Activated naive CD8-positive, alpha-beta T cell treated with anti-CD3 and anti-CD28 coated beads, Interleukin-2, amount 50 U/mL, for 24 hours (primary cell): ENCODE measurements at regions not wholly inside any gene's neighbourhood (a gene's known extent, or its start where the extent isn't known, plus 50 kb on each side); places are given as distances from the start of the nearest gene placed in this dataset.

Experiments
- ATAC-seq: fragments of 150-1000 bp; cut with Tn5 transposase; one replicate; pipeline ENCODE4 v1.10.0; 2021
- DNase-seq: peaks from one replicate; pipeline ENCODE4 v3.0.0; 2021
- H3K27ac Mint-ChIP-seq: one replicate; pipeline ENCODE4 v1.8.0; 2021; ENCODE audit warnings: mild to moderate bottlenecking, mixed read lengths
- H3K27me3 Mint-ChIP-seq: one replicate; pipeline ENCODE4 v1.8.0; 2021; ENCODE audit warnings: mixed read lengths
- H3K36me3 Mint-ChIP-seq: one replicate; pipeline ENCODE4 v1.8.0; 2021; ENCODE audit warnings: low read depth, mixed read lengths
- H3K4me1 Mint-ChIP-seq: one replicate; pipeline ENCODE4 v1.8.0; 2021; ENCODE audit warnings: mixed read lengths
- H3K4me3 Mint-ChIP-seq: one replicate; pipeline ENCODE4 v1.8.0; 2021; ENCODE audit warnings: mild to moderate bottlenecking, moderate library complexity, mixed read lengths
- H3K9me3 Mint-ChIP-seq: one replicate; pipeline ENCODE4 v1.8.0; 2021; ENCODE audit warnings: mixed read lengths

- H3K4me1 Mint-ChIP-seq, result no peaks in the 10 kb centered on the region
- H3K27ac Mint-ChIP-seq, result no peak overlapping the region
- H3K4me3 Mint-ChIP-seq, result no peak overlapping the region
- H3K9me3 Mint-ChIP-seq, result no peaks in the 10 kb centered on the region
- H3K27me3 Mint-ChIP-seq, result peaks cover 4% of the 10 kb centered on the region
- DNase-seq (no peak), ATAC-seq (no peak)
- H3K36me3 Mint-ChIP-seq, result no peaks in the 10 kb centered on the region
Measured at GRCh38 chr11:115774756-115775155, 270.5 kb upstream of the CADM1 start.

GRCh38 chr11:115769891-115770290 is 265.7 kb upstream of the CADM1 start:
- no peak overlapping the region for H3K27ac Mint-ChIP-seq
- no peaks in the 10 kb centered on the region for H3K36me3 Mint-ChIP-seq
- no peak for DNase-seq
- ATAC-seq, result no peak
- no peaks in the 10 kb centered on the region for H3K4me1 Mint-ChIP-seq
- H3K4me3 Mint-ChIP-seq, result no peak overlapping the region
- H3K27me3 Mint-ChIP-seq, result no peaks in the 10 kb centered on the region
- no peaks in the 10 kb centered on the region for H3K9me3 Mint-ChIP-seq

- Mint-ChIP-seq H3K27ac (no peak overlapping the region), H3K9me3 (no peaks in the 10 kb centered on the region), H3K4me3 (no peak overlapping the region), H3K27me3 (no peaks in the 10 kb centered on the region), H3K4me1 (no peaks in the 10 kb centered on the region), H3K36me3 (no peaks in the 10 kb centered on the region)
- DNase-seq (no peak), ATAC-seq (no peak)
Measured at GRCh38 chr11:115767883-115768282, 263.7 kb upstream of the CADM1 start.

- DNase-seq (no peak), ATAC-seq (no peak)
- no peaks in the 10 kb centered on the region for H3K4me1 Mint-ChIP-seq
- H3K27ac Mint-ChIP-seq, result no peak overlapping the region
- no peaks in the 10 kb centered on the region for H3K36me3 Mint-ChIP-seq
- no peaks in the 10 kb centered on the region for H3K9me3 Mint-ChIP-seq
- peaks cover 2% of the 10 kb centered on the region for H3K27me3 Mint-ChIP-seq
- no peak overlapping the region for H3K4me3 Mint-ChIP-seq
Measured at GRCh38 chr11:115767047-115767802, 263.0 kb upstream of the CADM1 start.

DNA sequence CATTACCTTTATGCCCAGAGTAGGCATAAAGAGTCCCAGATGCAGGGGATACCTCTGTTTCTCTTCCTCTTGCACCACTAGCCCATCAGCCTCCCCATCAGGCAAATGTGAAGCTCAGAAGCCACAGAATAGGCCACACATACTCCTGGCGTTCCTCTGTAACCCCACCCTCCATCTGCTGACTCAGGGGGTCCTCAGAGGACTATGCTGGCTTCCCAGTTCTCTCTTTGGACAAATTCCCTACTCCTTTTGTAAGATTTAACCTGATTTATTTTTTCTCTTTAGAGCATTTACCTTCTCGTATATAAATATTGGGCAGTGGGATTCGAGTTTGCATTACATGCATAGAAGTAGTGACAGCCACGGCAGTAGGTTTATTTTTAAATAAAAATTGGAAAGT is 262.3 kb upstream of the CADM1 start:
- peaks cover 2% of the 10 kb centered on the region for H3K27me3 Mint-ChIP-seq
- H3K4me1 Mint-ChIP-seq, result no peaks in the 10 kb centered on the region
- no peak for ATAC-seq
- H3K27ac Mint-ChIP-seq, result no peak overlapping the region
- DNase-seq, result no peak
- no peaks in the 10 kb centered on the region for H3K36me3 Mint-ChIP-seq
- H3K9me3 Mint-ChIP-seq, result no peaks in the 10 kb centered on the region
- no peak overlapping the region for H3K4me3 Mint-ChIP-seq

DNA sequence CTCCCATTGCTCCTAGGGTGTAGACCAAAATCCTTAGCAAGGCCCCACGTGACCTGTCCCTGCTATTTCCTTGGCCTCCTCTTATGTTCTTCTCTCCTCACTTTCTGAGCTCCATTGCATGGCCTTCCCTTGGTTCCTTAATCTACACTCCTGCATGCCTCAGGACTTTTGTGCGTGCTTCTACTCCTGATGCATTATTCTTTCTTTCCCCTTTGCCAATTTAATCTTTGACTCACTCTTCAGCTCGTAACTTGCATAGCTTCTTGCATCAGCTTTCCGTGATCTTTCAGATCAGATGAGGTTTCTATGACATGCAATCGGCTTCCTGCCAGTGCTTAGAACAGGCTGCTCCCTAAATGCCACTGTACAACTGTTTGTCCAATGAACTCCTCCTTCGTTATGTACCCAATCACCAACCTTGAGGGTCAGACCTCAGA is 261.6 kb upstream of the CADM1 start:
- Mint-ChIP-seq H3K4me1 (no peaks in the 10 kb centered on the region), H3K4me3 (no peak overlapping the region), H3K27me3 (peaks cover 7% of the 10 kb centered on the region), H3K9me3 (no peaks in the 10 kb centered on the region), H3K27ac (no peak overlapping the region), H3K36me3 (no peaks in the 10 kb centered on the region)
- DNase-seq (no peak), ATAC-seq (no peak)

DNA sequence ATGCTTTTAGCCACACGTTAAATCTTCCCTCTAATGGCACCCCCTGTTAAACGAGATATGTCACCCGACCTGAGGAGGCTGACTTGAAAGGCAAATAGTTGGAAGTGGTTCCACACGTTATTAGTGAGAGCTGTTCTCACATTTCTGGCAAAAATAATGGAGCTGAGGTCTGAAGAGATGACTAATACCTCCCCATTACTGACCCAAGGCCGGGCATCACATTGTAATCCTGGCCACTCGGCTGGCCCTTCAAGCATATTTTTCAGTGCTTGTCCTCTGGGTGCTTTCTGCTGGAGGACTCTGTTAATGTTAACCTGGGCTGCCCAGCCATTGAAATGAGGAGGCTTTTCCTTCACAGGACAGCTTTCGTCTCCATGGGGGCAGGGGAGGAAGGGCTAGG is 260.0 kb upstream of the CADM1 start:
- no peak for DNase-seq
- H3K27ac Mint-ChIP-seq, result no peak overlapping the region

DNA sequence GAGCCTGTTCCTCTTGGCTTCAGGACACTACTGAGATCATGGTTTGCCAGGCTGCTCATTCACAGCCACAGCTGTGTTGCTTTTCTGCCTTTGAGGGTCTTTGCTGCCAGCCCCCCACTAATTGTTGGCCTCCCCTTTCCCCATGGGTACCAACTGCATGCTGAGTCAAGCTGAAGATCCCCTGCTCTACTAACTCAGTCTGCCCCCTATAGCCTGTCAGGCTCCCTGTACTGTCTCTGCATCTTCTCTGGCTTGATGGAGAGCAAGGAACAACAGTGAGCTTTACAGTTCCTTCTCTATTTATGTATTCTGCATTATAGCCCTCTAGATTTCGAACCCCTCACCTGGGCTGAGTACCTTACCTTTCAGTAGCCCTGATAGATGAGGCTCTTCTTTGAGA is 257.6 kb upstream of the CADM1 start:
- no peak for ATAC-seq
- no peak overlapping the region for H3K27ac Mint-ChIP-seq
- H3K36me3 Mint-ChIP-seq, result no peaks in the 10 kb centered on the region
- no peaks in the 10 kb centered on the region for H3K4me1 Mint-ChIP-seq
- H3K9me3 Mint-ChIP-seq, result no peaks in the 10 kb centered on the region
- peaks cover 35% of the 10 kb centered on the region for H3K27me3 Mint-ChIP-seq
- DNase-seq, result no peak
- H3K4me3 Mint-ChIP-seq, result no peak overlapping the region

More for the DNA sequence above, 260.0 kb upstream of the CADM1 start:
- ATAC-seq, result no peak
- Mint-ChIP-seq H3K36me3 (no peaks in the 10 kb centered on the region), H3K4me3 (no peak overlapping the region), H3K9me3 (no peaks in the 10 kb centered on the region), H3K27me3 (peaks cover 16% of the 10 kb centered on the region), H3K4me1 (no peaks in the 10 kb centered on the region)

DNA sequence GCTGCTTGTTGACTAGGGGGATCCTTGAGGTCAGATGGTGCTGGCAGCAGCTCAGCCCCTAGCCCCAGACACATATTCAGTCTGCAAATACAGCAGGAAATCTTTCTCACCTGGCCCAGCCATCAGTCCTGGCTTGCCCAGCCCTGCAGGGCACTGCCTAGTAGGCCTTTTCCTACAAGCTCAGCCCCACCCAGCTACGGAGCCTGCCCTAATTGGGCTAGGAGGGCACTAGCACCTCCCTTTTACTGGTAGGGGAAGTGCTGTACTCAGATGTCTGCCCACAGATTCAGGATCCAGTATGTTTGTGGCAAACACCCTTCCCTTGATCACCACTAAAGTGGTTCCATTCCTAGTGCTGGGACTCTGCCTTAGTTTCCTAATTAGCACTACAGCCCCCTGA is 257.1 kb upstream of the CADM1 start:
- Mint-ChIP-seq H3K36me3 (no peaks in the 10 kb centered on the region), H3K27me3 (peaks cover 38% of the 10 kb centered on the region), H3K27ac (no peak overlapping the region), H3K4me3 (no peak overlapping the region), H3K4me1 (no peaks in the 10 kb centered on the region), H3K9me3 (no peaks in the 10 kb centered on the region)
- ATAC-seq (no peak), DNase-seq (no peak)

DNA sequence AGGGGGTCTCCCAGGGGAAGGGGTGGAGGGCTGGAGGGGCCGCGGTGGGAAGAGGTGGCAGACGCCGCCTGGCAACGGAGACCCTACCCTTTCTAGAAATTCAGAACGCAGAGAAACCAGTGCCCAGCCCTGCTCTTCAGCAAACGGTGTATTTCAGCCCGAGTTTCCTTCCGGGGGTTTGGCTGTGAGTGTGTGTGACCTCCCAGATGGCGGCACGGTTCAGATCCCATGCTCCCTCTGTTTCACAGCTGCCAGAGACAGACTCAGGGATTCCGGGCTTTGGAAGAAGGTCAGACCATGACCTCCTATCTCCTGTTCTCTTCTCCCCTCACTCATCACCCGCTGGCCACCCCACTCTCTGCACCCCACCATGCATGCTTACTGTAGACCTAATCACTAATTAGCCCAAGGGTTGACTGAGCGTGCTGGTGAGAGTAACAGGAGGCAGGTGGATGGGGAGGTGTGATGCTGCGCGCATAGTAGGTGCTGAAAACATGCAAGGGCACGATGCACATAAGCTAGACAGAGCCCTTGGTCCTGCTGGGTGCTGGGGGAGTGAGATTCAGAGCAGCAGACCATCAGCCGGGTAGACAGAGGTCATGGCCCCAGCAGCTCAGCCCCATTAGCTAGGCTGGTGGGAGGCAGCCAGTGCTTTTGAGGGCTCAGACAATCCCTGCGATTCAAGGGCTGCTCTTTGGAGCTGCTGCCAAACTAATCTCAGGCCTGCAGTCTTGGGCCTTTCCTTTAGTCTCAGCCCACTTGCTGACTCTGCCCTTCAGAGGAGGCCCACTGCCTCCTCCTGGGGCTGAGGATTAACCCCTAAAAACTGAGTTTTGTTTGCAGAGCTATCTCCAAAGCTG is 256.5 kb upstream of the CADM1 start:
- H3K4me1 Mint-ChIP-seq, result no peaks in the 10 kb centered on the region
- no peaks in the 10 kb centered on the region for H3K9me3 Mint-ChIP-seq
- H3K27ac Mint-ChIP-seq, result no peak overlapping the region
- no peak for DNase-seq
- ATAC-seq, result no peak
- peaks cover 38% of the 10 kb centered on the region for H3K27me3 Mint-ChIP-seq
- H3K4me3 Mint-ChIP-seq, result no peak overlapping the region
- no peaks in the 10 kb centered on the region for H3K36me3 Mint-ChIP-seq

DNA sequence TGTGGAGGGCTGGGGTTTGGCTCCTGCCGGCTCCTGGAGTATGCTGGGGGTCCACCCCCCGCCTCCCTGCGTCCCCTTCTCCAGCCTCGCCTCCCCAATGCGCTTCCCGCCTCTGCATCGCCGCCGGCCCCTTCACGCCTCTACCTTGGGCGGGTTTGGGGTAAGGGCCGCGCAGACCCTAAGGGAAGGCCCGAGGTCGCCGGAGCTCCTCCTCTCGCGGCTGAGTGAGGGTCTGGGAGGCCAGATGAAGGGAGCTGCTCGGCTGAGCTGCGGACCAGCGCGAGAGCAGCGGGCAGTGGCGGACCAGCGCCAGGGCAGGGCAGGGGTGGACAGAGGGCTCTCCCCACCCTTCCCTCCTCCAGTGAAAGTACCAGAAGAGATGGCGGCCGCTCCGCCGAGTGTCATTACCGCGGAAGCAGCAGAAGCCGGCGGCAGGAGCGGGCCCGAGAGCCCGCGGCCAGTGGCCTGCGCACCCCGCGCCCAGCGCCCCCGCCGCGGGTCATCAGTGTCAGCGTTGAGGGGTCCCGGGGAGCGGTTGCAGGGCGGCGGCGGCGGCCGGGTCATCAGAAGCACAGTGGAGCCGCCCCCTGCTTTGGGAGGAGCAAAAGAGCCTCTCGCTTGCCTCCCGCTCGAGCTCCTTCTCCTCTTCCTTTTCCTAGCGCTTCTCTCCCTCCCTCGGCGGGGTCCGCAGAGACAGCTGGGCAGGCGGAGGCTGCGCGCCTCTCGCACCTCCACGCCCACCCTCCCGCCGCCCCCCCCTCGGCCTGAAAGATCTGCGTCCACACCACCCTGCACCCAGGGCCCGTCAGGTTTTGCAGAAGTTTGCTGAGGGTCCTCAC is 255.6 kb upstream of the CADM1 start:
- Mint-ChIP-seq H3K27me3 (peaks cover 38% of the 10 kb centered on the region), H3K4me3 (no peak overlapping the region)

GRCh38 chr11:115758011-115758410 is 253.8 kb upstream of the CADM1 start:
- H3K9me3 Mint-ChIP-seq, result no peaks in the 10 kb centered on the region
- no peak overlapping the region for H3K27ac Mint-ChIP-seq
- ATAC-seq (no peak), DNase-seq (no peak)
- peaks cover 39% of the 10 kb centered on the region for H3K27me3 Mint-ChIP-seq
- no peak overlapping the region for H3K4me3 Mint-ChIP-seq
- no peaks in the 10 kb centered on the region for H3K4me1 Mint-ChIP-seq
- no peaks in the 10 kb centered on the region for H3K36me3 Mint-ChIP-seq

More for the DNA sequence above, 255.6 kb upstream of the CADM1 start:
- Mint-ChIP-seq H3K9me3 (no peaks in the 10 kb centered on the region), H3K36me3 (no peaks in the 10 kb centered on the region), H3K4me1 (no peaks in the 10 kb centered on the region), H3K27ac (no peak overlapping the region)
- ATAC-seq (peak; percentile 17), DNase-seq (no peak)

GRCh38 chr11:115751243-115752015 is 247.2 kb upstream of the CADM1 start:
- H3K9me3 Mint-ChIP-seq, result no peaks in the 10 kb centered on the region
- ATAC-seq (no peak), DNase-seq (no peak)
- no peaks in the 10 kb centered on the region for H3K4me1 Mint-ChIP-seq
- no peak overlapping the region for H3K27ac Mint-ChIP-seq
- H3K4me3 Mint-ChIP-seq, result no peak overlapping the region
- peaks cover 11% of the 10 kb centered on the region for H3K27me3 Mint-ChIP-seq
- H3K36me3 Mint-ChIP-seq, result no peaks in the 10 kb centered on the region
